ENCODE measurements at regions not wholly inside any gene's neighbourhood (a gene's known extent, or its start where the extent isn't known, plus 50 kb on each side); places are given as distances from the start of the nearest gene placed in this dataset.

DNA sequence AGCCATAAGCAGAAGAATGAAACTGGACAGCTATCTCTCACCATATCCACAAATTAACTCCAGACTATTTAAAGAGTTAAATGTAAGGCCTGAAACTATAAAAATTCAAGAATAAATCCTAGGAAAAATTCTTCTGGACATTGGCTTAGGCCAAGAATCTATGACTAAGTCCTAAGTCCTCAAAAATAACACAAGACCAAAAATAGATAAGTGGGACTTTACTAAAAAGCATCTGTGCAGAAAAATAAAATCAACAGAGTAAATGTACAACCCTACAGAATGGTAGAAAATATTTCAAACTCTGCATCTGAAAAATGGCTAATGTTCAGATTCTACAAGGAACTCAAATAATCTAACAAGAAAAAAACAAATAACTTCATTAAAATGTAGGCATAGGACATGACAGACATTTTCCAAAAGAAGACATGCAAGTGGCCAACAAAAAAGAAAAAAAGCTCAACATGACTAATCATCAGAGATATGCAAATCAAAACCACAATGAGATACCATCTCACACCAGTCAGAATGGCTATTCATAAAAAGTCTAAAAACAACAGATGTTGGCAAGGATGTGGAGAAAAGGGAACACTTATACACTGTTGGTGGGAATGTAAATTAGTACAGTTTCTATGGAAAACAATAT, 61.0 kb upstream of the PPFIA2 start:
- no peak for DNase-seq (ENCODE audit: low spot score)
- Histone ChIP-seq H3K9ac (ENCODE audit: low read depth in 1 of 2, low read length in 2 of 2) (no peak overlapping the region), H3K36me3 (ENCODE audit: control insufficient read depth in 4 of 4, insufficient read depth in 3 of 4, low read depth in 1 of 4, low read length in 3 of 4) (no peaks in the 10 kb centered on the region), H3K27ac (ENCODE audit: low read depth in 1 of 2, low read length in 2 of 2) (no peak overlapping the region), H3K4me1 (ENCODE audit: control insufficient read depth in 4 of 4, insufficient read depth in 4 of 4, low read length in 3 of 4) (no peaks in the 10 kb centered on the region), H3K9me3 (ENCODE audit: control insufficient read depth in 4 of 4, low read length in 3 of 4) (peaks cover 0 to 3% (median 0%) of the 10 kb centered on the region in 4 donors), H3K4me3 (ENCODE audit: low read depth in 1 of 3, low read length in 3 of 3) (no peak overlapping the region), H3K27me3 (ENCODE audit: control insufficient read depth in 4 of 4, insufficient read depth in 4 of 4, low read length in 3 of 4) (no peaks in the 10 kb centered on the region)
- TF ChIP-seq TAF1 (conservative IDR thresholded peaks at IDR 0.05) (no peak), HNF4G (IDR thresholded peaks at IDR 0.05) (no peak), FOXA2 (IDR thresholded peaks at IDR 0.05) (no peak), GABPA (IDR thresholded peaks at IDR 0.05 in 1 of 2, conservative IDR thresholded peaks at IDR 0.05 in 1 of 2) (no peak), HNF4A (conservative IDR thresholded peaks at IDR 0.05) (no peak), SP1 (IDR thresholded peaks at IDR 0.05) (no peak), RAD21 (IDR thresholded peaks at IDR 0.05) (no peak), JUND (IDR thresholded peaks at IDR 0.05) (no peak)
- TF ChIP-seq, protein P1, sequence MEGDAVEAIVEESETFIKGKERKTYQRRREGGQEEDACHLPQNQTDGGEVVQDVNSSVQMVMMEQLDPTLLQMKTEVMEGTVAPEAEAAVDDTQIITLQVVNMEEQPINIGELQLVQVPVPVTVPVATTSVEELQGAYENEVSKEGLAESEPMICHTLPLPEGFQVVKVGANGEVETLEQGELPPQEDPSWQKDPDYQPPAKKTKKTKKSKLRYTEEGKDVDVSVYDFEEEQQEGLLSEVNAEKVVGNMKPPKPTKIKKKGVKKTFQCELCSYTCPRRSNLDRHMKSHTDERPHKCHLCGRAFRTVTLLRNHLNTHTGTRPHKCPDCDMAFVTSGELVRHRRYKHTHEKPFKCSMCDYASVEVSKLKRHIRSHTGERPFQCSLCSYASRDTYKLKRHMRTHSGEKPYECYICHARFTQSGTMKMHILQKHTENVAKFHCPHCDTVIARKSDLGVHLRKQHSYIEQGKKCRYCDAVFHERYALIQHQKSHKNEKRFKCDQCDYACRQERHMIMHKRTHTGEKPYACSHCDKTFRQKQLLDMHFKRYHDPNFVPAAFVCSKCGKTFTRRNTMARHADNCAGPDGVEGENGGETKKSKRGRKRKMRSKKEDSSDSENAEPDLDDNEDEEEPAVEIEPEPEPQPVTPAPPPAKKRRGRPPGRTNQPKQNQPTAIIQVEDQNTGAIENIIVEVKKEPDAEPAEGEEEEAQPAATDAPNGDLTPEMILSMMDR (IDR thresholded peaks at IDR 0.05; ENCODE audit: low read depth, low read length, missing input control), result no peak
- TF ChIP-seq, protein P2, sequence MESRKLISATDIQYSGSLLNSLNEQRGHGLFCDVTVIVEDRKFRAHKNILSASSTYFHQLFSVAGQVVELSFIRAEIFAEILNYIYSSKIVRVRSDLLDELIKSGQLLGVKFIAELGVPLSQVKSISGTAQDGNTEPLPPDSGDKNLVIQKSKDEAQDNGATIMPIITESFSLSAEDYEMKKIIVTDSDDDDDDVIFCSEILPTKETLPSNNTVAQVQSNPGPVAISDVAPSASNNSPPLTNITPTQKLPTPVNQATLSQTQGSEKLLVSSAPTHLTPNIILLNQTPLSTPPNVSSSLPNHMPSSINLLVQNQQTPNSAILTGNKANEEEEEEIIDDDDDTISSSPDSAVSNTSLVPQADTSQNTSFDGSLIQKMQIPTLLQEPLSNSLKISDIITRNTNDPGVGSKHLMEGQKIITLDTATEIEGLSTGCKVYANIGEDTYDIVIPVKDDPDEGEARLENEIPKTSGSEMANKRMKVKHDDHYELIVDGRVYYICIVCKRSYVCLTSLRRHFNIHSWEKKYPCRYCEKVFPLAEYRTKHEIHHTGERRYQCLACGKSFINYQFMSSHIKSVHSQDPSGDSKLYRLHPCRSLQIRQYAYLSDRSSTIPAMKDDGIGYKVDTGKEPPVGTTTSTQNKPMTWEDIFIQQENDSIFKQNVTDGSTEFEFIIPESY (IDR thresholded peaks at IDR 0.05), result no peak
- TF ChIP-seq, protein P3, sequence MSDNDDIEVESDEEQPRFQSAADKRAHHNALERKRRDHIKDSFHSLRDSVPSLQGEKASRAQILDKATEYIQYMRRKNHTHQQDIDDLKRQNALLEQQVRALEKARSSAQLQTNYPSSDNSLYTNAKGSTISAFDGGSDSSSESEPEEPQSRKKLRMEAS (IDR thresholded peaks at IDR 0.05), result no peak
- TF ChIP-seq, protein P4, sequence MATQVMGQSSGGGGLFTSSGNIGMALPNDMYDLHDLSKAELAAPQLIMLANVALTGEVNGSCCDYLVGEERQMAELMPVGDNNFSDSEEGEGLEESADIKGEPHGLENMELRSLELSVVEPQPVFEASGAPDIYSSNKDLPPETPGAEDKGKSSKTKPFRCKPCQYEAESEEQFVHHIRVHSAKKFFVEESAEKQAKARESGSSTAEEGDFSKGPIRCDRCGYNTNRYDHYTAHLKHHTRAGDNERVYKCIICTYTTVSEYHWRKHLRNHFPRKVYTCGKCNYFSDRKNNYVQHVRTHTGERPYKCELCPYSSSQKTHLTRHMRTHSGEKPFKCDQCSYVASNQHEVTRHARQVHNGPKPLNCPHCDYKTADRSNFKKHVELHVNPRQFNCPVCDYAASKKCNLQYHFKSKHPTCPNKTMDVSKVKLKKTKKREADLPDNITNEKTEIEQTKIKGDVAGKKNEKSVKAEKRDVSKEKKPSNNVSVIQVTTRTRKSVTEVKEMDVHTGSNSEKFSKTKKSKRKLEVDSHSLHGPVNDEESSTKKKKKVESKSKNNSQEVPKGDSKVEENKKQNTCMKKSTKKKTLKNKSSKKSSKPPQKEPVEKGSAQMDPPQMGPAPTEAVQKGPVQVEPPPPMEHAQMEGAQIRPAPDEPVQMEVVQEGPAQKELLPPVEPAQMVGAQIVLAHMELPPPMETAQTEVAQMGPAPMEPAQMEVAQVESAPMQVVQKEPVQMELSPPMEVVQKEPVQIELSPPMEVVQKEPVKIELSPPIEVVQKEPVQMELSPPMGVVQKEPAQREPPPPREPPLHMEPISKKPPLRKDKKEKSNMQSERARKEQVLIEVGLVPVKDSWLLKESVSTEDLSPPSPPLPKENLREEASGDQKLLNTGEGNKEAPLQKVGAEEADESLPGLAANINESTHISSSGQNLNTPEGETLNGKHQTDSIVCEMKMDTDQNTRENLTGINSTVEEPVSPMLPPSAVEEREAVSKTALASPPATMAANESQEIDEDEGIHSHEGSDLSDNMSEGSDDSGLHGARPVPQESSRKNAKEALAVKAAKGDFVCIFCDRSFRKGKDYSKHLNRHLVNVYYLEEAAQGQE (IDR thresholded peaks at IDR 0.05), result no peak

DNA sequence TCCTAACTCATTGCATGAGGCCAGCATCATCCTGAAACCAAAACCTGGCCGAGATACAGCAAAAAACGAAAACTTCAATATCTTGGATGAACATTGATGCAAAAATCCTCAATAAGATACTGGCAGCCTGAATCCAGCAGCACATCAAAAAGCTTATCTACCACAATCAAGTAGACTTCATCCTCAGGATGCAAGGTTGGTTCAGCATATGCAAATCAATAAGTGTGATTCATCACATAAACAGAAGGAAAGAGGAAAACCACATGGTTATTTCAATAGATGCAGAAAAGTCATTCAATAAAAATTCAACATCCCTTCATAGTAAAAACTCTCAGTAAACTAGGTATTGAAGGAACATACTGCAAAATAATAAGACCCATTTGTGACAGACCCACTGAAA, 56.5 kb upstream of the PPFIA2 start:
- Histone ChIP-seq H3K27ac (ENCODE audit: low read depth in 1 of 2, low read length in 2 of 2) (no peak overlapping the region), H3K4me1 (ENCODE audit: control insufficient read depth in 4 of 4, insufficient read depth in 4 of 4, low read length in 3 of 4) (no peaks in the 10 kb centered on the region), H3K9me3 (ENCODE audit: control insufficient read depth in 4 of 4, low read length in 3 of 4) (peaks cover 0 to 3% (median 0%) of the 10 kb centered on the region in 4 donors), H3K9ac (ENCODE audit: low read depth in 1 of 2, low read length in 2 of 2) (no peak overlapping the region), H3K4me3 (ENCODE audit: low read depth in 1 of 3, low read length in 3 of 3) (no peak overlapping the region), H3K27me3 (ENCODE audit: control insufficient read depth in 4 of 4, insufficient read depth in 4 of 4, low read length in 3 of 4) (no peaks in the 10 kb centered on the region), H3K36me3 (ENCODE audit: control insufficient read depth in 4 of 4, insufficient read depth in 3 of 4, low read depth in 1 of 4, low read length in 3 of 4) (no peaks in the 10 kb centered on the region)
- 69% methylated on average over 2 of the region's 2 CpGs for WGBS
- TF ChIP-seq RXRA (IDR thresholded peaks at IDR 0.05) (no peak), GABPA (IDR thresholded peaks at IDR 0.05 in 1 of 2, conservative IDR thresholded peaks at IDR 0.05 in 1 of 2) (no peak), EGR1 (IDR thresholded peaks at IDR 0.05; ENCODE audit: low read depth in 2 of 2) (no peak), FOXA2 (IDR thresholded peaks at IDR 0.05) (no peak), TAF1 (conservative IDR thresholded peaks at IDR 0.05) (no peak), RAD21 (IDR thresholded peaks at IDR 0.05) (no peak), YY1 (IDR thresholded peaks at IDR 0.05) (no peak)
- TF ChIP-seq, protein P2 (IDR thresholded peaks at IDR 0.05), result no peak
- TF ChIP-seq, protein P4 (IDR thresholded peaks at IDR 0.05), result no peak
- TF ChIP-seq, protein P5, sequence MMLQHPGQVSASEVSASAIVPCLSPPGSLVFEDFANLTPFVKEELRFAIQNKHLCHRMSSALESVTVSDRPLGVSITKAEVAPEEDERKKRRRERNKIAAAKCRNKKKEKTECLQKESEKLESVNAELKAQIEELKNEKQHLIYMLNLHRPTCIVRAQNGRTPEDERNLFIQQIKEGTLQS (IDR thresholded peaks at IDR 0.05), result no peak
- no peak for DNase-seq (ENCODE audit: low spot score)
